HepG2 (cell line): ENCODE measurements at regions not wholly inside any gene's neighbourhood (a gene's known extent, or its start where the extent isn't known, plus 50 kb on each side); places are given as distances from the start of the nearest gene placed in this dataset.

Source experiments
- BCL6 ChIP-seq: IDR thresholded peaks from 2 replicates; pipeline ENCODE4 v1.6.1; 2016; ENCODE audit warnings: missing genetic modification reagents, missing compliant biosample characterization
- BRCA1 ChIP-seq: sonication (generic); formaldehyde crosslinking; IDR thresholded peaks from 2 replicates; pipeline ENCODE4 v1.4.0; 2020; ENCODE audit warnings: missing genetic modification reagents
- FOXJ3 ChIP-seq: sonication (generic); formaldehyde crosslinking; IDR thresholded peaks from 2 replicates; pipeline ENCODE4 v1.4.0; 2020; ENCODE audit warnings: missing genetic modification reagents, mild to moderate bottlenecking, borderline replicate concordance
- HMG20A ChIP-seq: IDR thresholded peaks from 2 replicates; pipeline ENCODE4 v1.6.1; 2016; ENCODE audit warnings: borderline replicate concordance
- HMG20B ChIP-seq: conservative IDR thresholded peaks from 2 replicates; pipeline ENCODE4 v1.6.1; 2016; ENCODE audit warnings: missing genetic modification reagents, missing compliant biosample characterization
- HNF4G ChIP-seq, 2 experiments: sonication (generic) in 1 of 2; formaldehyde crosslinking in 1 of 2; IDR thresholded peaks; 2 replicates each; pipeline versions ENCODE4 v1.4.0 to v1.6.1; 2011 to 2020; ENCODE audit warnings: borderline replicate concordance in 2 of 2, low read depth in 2 of 2, mild to moderate bottlenecking in 2 of 2, low read length in 1 of 2, missing genetic modification reagents in 1 of 2, moderate library complexity in 1 of 2
- SMYD3 ChIP-seq: sonication (generic); formaldehyde crosslinking; IDR thresholded peaks from 2 replicates; pipeline ENCODE4 v1.8.1; 2023; ENCODE audit warnings: mild to moderate bottlenecking, missing genetic modification reagents
- SRSF9 ChIP-seq: fragments of 200-400 bp; formaldehyde crosslinking; IDR thresholded peaks from 2 replicates; pipeline ENCODE4 v1.6.1; 2018; ENCODE audit warnings: borderline replicate concordance, mild to moderate bottlenecking, low read depth, low read length; ENCODE audit not compliant: insufficient read depth, poor library complexity, severe bottlenecking
- ZFP82 ChIP-seq: sonication (generic); formaldehyde crosslinking; IDR thresholded peaks from 2 replicates; pipeline ENCODE4 v1.5.1; 2020; ENCODE audit warnings: mild to moderate bottlenecking, missing genetic modification reagents, borderline replicate concordance
- TF ChIP-seq, protein P1 (sequence below): sonication (generic); formaldehyde crosslinking; IDR thresholded peaks from 2 replicates; pipeline ENCODE4 v1.5.0; 2020; ENCODE audit warnings: missing genetic modification reagents
- TF ChIP-seq, protein P2 (sequence below): fragments of 450-650 bp; IDR thresholded peaks from 2 replicates; pipeline ENCODE4 v1.6.1; 2017; ENCODE audit warnings: mild to moderate bottlenecking
- TF ChIP-seq, protein P3 (sequence below): sonication (generic); formaldehyde crosslinking; IDR thresholded peaks from 2 replicates; pipeline ENCODE4 v1.8.1; 2022; ENCODE audit warnings: low read depth, mild to moderate bottlenecking, missing genetic modification reagents
- TF ChIP-seq, protein P4 (sequence below): sonication (generic); formaldehyde crosslinking; IDR thresholded peaks from 2 replicates; pipeline ENCODE4 v1.8.0; 2022; ENCODE audit warnings: missing genetic modification reagents, mild to moderate bottlenecking, moderate library complexity, borderline replicate concordance
- TF ChIP-seq, protein P5 (sequence below): sonication (generic); formaldehyde crosslinking; IDR thresholded peaks from 2 replicates; pipeline ENCODE4 v1.8.1; 2023; ENCODE audit warnings: mild to moderate bottlenecking, inconsistent platforms, moderate library complexity, missing genetic modification reagents, borderline replicate concordance
- TF ChIP-seq, protein P6 (sequence below): IDR thresholded peaks from 2 replicates; pipeline ENCODE4 v1.6.1; 2016; ENCODE audit warnings: control low read depth
- TF ChIP-seq, protein P7 (sequence below): sonication (generic); formaldehyde crosslinking; IDR thresholded peaks from 2 replicates; pipeline ENCODE4 v1.4.0; 2020; ENCODE audit warnings: missing genetic modification reagents

DNA sequence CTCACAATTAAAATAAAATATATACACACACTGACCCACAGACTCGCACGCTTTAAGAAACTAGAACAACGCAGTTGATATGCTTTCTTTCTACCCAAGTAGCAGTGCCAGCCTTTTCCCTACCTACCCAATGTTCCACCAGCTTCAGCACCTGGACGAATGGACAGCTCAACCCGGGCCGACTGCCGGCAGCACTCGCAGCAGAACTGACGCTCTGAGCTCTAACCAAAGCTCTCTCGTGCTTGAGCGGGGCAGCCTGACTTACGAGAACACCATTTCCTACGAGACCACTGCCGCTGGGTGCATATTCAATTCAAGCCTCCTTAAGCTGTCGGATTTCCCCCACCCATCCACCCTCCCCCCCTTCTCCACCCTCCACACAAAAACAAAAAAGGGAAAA, 127.4 kb upstream of the DPYD start (continued):
- TF ChIP-seq FOXJ3 (CRISPR knock-in tag) (no peak), BRCA1 (peak; percentile 95), SMYD3 (no peak), ZFP82 (0 out of 2 replicates have a peak, but pooled peaks have one; percentile 50), SRSF9 (no peak), BCL6 (CRISPR knock-in tag) (0 out of 2 replicates have a peak, but pooled peaks have one; percentile 22), HMG20A (CRISPR knock-in tag) (no peak), HMG20B (CRISPR knock-in tag) (no peak), HNF4G (IDR thresholded peaks at IDR 0.05; ENCODE audit: borderline replicate concordance, low read depth, low read length) (no peak), HNF4G (CRISPR knock-in tag; IDR thresholded peaks at IDR 0.05; ENCODE audit: borderline replicate concordance, low read depth) (no peak)
- TF ChIP-seq, protein P1, sequence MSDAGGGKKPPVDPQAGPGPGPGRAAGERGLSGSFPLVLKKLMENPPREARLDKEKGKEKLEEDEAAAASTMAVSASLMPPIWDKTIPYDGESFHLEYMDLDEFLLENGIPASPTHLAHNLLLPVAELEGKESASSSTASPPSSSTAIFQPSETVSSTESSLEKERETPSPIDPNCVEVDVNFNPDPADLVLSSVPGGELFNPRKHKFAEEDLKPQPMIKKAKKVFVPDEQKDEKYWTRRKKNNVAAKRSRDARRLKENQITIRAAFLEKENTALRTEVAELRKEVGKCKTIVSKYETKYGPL (CRISPR knock-in tag) = peak; percentile 50; the same call in 1 of the 2 replicates
- TF ChIP-seq, protein P2, sequence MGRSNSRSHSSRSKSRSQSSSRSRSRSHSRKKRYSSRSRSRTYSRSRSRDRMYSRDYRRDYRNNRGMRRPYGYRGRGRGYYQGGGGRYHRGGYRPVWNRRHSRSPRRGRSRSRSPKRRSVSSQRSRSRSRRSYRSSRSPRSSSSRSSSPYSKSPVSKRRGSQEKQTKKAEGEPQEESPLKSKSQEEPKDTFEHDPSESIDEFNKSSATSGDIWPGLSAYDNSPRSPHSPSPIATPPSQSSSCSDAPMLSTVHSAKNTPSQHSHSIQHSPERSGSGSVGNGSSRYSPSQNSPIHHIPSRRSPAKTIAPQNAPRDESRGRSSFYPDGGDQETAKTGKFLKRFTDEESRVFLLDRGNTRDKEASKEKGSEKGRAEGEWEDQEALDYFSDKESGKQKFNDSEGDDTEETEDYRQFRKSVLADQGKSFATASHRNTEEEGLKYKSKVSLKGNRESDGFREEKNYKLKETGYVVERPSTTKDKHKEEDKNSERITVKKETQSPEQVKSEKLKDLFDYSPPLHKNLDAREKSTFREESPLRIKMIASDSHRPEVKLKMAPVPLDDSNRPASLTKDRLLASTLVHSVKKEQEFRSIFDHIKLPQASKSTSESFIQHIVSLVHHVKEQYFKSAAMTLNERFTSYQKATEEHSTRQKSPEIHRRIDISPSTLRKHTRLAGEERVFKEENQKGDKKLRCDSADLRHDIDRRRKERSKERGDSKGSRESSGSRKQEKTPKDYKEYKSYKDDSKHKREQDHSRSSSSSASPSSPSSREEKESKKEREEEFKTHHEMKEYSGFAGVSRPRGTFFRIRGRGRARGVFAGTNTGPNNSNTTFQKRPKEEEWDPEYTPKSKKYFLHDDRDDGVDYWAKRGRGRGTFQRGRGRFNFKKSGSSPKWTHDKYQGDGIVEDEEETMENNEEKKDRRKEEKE = no peak
- TF ChIP-seq, protein P3, sequence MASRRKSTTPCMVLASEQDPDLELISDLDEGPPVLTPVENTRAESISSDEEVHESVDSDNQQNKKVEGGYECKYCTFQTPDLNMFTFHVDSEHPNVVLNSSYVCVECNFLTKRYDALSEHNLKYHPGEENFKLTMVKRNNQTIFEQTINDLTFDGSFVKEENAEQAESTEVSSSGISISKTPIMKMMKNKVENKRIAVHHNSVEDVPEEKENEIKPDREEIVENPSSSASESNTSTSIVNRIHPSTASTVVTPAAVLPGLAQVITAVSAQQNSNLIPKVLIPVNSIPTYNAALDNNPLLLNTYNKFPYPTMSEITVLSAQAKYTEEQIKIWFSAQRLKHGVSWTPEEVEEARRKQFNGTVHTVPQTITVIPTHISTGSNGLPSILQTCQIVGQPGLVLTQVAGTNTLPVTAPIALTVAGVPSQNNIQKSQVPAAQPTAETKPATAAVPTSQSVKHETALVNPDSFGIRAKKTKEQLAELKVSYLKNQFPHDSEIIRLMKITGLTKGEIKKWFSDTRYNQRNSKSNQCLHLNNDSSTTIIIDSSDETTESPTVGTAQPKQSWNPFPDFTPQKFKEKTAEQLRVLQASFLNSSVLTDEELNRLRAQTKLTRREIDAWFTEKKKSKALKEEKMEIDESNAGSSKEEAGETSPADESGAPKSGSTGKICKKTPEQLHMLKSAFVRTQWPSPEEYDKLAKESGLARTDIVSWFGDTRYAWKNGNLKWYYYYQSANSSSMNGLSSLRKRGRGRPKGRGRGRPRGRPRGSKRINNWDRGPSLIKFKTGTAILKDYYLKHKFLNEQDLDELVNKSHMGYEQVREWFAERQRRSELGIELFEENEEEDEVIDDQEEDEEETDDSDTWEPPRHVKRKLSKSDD (CRISPR knock-in tag) = no peak
- TF ChIP-seq, protein P4, sequence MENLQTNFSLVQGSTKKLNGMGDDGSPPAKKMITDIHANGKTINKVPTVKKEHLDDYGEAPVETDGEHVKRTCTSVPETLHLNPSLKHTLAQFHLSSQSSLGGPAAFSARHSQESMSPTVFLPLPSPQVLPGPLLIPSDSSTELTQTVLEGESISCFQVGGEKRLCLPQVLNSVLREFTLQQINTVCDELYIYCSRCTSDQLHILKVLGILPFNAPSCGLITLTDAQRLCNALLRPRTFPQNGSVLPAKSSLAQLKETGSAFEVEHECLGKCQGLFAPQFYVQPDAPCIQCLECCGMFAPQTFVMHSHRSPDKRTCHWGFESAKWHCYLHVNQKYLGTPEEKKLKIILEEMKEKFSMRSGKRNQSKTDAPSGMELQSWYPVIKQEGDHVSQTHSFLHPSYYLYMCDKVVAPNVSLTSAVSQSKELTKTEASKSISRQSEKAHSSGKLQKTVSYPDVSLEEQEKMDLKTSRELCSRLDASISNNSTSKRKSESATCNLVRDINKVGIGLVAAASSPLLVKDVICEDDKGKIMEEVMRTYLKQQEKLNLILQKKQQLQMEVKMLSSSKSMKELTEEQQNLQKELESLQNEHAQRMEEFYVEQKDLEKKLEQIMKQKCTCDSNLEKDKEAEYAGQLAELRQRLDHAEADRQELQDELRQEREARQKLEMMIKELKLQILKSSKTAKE (CRISPR knock-in tag) = no peak
- TF ChIP-seq, protein P5, sequence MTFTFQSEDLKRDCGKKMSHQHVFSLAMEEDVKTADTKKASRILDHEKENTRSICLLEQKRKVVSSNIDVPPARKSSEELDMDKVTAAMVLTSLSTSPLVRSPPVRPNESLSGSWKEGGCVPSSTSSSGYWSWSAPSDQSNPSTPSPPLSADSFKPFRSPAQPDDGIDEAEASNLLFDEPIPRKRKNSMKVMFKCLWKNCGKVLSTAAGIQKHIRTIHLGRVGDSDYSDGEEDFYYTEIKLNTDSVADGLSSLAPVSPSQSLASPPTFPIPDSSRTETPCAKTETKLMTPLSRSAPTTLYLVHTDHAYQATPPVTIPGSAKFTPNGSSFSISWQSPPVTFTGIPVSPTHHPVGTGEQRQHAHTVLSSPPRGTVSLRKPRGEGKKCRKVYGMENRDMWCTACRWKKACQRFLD (CRISPR knock-in tag) = no peak
- TF ChIP-seq, protein P6, sequence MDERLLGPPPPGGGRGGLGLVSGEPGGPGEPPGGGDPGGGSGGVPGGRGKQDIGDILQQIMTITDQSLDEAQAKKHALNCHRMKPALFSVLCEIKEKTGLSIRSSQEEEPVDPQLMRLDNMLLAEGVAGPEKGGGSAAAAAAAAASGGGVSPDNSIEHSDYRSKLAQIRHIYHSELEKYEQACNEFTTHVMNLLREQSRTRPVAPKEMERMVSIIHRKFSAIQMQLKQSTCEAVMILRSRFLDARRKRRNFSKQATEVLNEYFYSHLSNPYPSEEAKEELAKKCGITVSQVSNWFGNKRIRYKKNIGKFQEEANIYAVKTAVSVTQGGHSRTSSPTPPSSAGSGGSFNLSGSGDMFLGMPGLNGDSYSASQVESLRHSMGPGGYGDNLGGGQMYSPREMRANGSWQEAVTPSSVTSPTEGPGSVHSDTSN = no peak
- TF ChIP-seq, protein P7, sequence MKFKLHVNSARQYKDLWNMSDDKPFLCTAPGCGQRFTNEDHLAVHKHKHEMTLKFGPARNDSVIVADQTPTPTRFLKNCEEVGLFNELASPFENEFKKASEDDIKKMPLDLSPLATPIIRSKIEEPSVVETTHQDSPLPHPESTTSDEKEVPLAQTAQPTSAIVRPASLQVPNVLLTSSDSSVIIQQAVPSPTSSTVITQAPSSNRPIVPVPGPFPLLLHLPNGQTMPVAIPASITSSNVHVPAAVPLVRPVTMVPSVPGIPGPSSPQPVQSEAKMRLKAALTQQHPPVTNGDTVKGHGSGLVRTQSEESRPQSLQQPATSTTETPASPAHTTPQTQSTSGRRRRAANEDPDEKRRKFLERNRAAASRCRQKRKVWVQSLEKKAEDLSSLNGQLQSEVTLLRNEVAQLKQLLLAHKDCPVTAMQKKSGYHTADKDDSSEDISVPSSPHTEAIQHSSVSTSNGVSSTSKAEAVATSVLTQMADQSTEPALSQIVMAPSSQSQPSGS (CRISPR knock-in tag) = 0 out of 2 replicates have a peak, but pooled peaks have one; percentile 24
